BLaER1 treated with 17β-estradiol and CSF1 and Interleukin-3, amounts not matched to agents 10 nM and 100 nM (cell line): ENCODE measurements at regions not wholly inside any gene's neighbourhood (a gene's known extent, or its start where the extent isn't known, plus 50 kb on each side); places are given as distances from the start of the nearest gene placed in this dataset.

Experiments used
- H3K27ac ChIP-seq, 11 experiments: shearing (Covaris generic); formaldehyde crosslinking; 2 replicates each; pipeline ENCODE4 v1.8.1; 2022
- H3K27me3 ChIP-seq, 11 experiments: shearing (Covaris generic); formaldehyde crosslinking; 2 replicates each; pipeline ENCODE4 v1.8.1; 2022
- H3K36me3 ChIP-seq, 11 experiments: shearing (Covaris generic); formaldehyde crosslinking; 2 replicates each; pipeline ENCODE4 v1.8.1; 2022
- H3K4me1 ChIP-seq, 10 experiments: shearing (Covaris generic); formaldehyde crosslinking; 2 replicates each; pipeline ENCODE4 v1.8.1; 2022
- H3K4me2 ChIP-seq, 11 experiments: shearing (Covaris generic); formaldehyde crosslinking; 2 replicates each; pipeline ENCODE4 v1.8.1; 2022
- H3K4me3 ChIP-seq, 10 experiments: shearing (Covaris generic); formaldehyde crosslinking; 2 replicates each; pipeline ENCODE4 v1.8.1; 2022
- H3K9ac ChIP-seq, 11 experiments: shearing (Covaris generic); formaldehyde crosslinking; 2 replicates each; pipeline ENCODE4 v1.8.1; 2022
- H3K9me3 ChIP-seq, 11 experiments: shearing (Covaris generic); formaldehyde crosslinking; replicated peaks in 1 of 11; 2 replicates each; pipeline ENCODE4 v1.8.1; 2022
- H4K20me1 ChIP-seq, 11 experiments: shearing (Covaris generic); formaldehyde crosslinking; 2 replicates each; pipeline ENCODE4 v1.8.1; 2022
- Cebpa-rat ChIP-seq, 11 experiments: shearing (Covaris generic); IDR thresholded peaks; 2 replicates each; pipeline ENCODE4 v1.8.1; 2022

- no peak overlapping the region for H3K9ac ChIP-seq
- no peaks in the 10 kb centered on the region for H4K20me1 ChIP-seq
- H3K4me2 ChIP-seq, result no peak overlapping the region
- H3K27me3 ChIP-seq, result no peaks in the 10 kb centered on the region
- no peaks in the 10 kb centered on the region for H3K36me3 ChIP-seq
- H3K27ac ChIP-seq, result no peak overlapping the region
- H3K9me3 ChIP-seq, result peaks cover 0 to 7% (median 0%) of the 10 kb centered on the region in 11 experiments; a peak in 3 of 22 replicates
- H3K4me1 ChIP-seq, result peaks cover 0 to 6% (median 0%) of the 10 kb centered on the region in 10 experiments; a peak in 3 of 20 replicates
- H3K4me3 ChIP-seq, result no peak overlapping the region
- TF ChIP-seq Cebpa-rat (IDR thresholded peaks at IDR 0.05), result no peak
Measured at GRCh38 chr4:55291227-55291640, 54.8 kb upstream of the SRD5A3 start.

GRCh38 chr4:55296096-55296495 lies 49.9 kb upstream of the SRD5A3 start:
- H3K4me3 ChIP-seq, result no peak overlapping the region
- H3K9ac ChIP-seq, result no peak overlapping the region
- no peak overlapping the region for H3K27ac ChIP-seq
- no peak for TF ChIP-seq Cebpa-rat (IDR thresholded peaks at IDR 0.05)
- no peak overlapping the region for H3K4me2 ChIP-seq
- peaks cover 5 to 16% (median 11%) of the 10 kb centered on the region in 11 experiments; a peak in 12 of 22 replicates for H3K9me3 ChIP-seq
- no peaks in the 10 kb centered on the region for H3K36me3 ChIP-seq
- no peaks in the 10 kb centered on the region for H3K4me1 ChIP-seq
- H3K27me3 ChIP-seq, result no peaks in the 10 kb centered on the region
- H4K20me1 ChIP-seq, result no peaks in the 10 kb centered on the region
